Stimulated activated CD8-positive, alpha-beta memory T cell treated with anti-CD3 and anti-CD28 coated beads, Interleukin-4, amount 100 ng/mL, for 1 hour (primary cell): ENCODE measurements at regions not wholly inside any gene's neighbourhood (a gene's known extent, or its start where the extent isn't known, plus 50 kb on each side); places are given as distances from the start of the nearest gene placed in this dataset.

Experiments
- DNase-seq, 2 donors: peaks; one replicate each; pipeline ENCODE4 v3.0.0-alpha.2; 2020; ENCODE audit warnings: low read depth in 2 of 2, low spot score in 1 of 2

DNA sequence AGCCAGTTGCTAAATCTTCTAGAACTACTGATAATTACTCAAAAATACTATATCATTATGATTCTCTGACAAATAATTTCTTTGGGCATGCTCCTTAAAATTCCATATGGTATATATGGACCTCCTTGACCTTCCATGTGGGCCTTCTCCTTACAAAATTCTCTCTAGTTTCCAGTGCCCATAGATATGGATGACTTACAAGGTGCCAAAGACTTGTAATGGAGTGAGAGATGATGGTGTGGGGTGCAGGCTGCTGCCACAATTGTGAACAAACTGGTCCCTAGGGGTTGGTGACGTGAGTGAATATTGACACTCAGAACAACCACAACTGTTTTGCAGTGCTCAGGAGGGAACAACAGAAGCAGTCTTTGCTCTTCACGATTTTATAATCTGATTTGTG, 378.9 kb downstream of the SNAPC1 start:
- DNase-seq: no peak

DNA sequence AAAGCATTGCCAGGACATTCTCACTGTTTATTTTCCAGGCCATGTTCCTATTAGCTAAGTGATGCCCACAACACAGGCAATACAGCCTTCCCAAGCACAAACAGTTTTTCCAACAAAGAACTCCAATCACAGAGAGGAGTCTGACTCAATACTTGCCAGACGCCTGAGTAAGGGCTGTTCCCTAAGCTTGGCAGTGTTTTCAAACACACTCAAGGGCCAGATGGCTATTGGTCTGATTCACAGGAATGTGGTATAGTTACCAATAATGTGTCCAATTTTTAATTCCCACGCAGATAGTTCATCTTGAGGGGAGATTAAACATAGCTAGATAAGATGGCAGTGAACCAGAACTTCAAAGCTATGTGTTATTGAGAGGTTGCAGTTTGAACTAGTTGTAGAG, 381.0 kb downstream of the SNAPC1 start:
- DNase-seq: no peak

DNA sequence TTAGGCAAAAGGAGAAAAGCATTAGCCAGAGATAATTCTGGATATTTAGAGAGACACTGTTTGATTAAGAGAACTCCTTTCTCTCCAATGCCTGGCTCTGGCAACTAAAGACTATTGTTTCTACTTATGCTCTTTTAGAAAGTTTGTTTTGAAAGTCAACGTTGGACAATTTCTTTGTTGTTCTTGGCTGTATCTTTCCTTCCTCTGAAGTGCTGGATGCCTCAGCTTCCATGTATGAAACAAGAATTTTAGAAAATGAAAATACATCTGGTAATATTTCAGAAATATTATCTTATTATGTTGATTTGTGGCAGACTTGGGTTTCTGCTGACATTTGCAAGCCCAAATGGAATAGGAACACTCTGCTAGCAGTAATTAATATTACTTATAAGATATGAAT, 382.6 kb downstream of the SNAPC1 start:
- DNase-seq: no peak

DNA sequence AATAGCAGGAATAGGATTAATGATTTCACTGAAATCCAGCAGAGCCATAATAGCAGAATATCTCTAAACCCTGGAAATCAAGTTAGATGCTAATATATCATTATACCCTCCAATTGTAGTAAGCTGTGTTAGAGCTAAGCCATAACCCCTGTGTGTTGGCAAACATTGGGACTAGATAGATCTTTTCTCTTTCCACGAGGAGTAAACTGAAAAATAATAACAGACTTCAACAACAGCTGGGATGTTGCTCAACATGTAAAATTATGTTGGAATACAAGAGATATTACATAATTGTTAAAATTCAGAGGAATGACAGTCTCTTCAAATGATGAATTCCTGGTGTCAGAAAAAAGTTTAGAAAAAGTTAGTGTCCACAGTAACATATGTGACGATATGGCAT, 383.8 kb downstream of the SNAPC1 start:
- DNase-seq: no peak

DNA sequence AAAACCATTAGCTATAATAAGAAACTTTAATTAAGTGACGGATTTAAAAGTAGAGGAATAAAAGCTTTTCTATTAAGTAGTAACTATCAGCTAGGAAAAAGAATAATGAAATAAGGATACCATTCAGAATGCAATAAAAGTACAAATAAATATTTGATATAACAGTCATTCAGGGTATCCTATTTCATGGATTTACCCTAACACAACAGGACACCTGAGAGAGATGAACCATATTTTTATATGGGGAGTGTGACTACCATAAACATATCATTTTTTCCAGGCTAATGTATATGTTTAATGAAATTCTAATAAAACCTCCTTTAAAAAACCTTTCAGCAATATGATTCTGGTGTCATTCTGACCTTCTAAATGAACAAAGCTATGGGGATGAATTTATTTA, 393.8 kb downstream of the SNAPC1 start:
- no peak for DNase-seq

DNA sequence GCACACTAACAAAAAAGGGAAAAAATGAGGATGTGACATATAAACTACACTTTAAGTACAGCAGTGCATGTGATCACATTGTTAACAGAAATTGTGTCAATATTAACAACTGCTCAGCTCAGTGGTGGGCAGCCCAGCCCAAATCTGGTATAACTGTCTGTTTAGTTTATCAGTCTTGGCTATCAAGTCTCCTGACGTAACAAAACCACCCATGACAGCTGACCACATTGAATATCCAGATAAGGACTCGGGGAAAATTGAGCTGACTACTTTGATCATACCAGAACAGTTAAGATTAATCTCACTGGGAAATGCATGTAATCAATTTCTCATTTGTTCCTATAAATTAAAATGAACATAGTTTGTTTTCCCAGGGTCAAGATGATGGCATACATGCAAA, 396.6 kb downstream of the SNAPC1 start:
- no peak for DNase-seq

DNA sequence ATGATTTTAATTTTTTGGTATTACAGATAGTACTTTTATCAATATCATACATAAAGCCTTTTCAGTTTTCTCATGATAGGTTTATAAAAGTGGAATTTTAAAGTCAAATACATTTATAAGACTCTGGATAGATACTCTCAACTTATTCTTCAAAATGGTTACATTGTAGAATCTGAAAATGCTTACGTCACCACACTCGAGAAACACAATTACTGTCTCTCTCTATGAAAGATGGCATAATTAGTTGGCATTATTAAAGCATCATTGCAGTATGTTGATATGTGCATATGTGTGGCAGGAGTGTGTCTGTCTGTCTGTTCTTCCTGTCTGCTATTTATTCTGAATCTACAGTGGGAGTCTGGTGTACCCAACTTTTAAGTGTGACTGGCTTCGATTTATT, 397.1 kb downstream of the SNAPC1 start:
- no peak for DNase-seq

DNA sequence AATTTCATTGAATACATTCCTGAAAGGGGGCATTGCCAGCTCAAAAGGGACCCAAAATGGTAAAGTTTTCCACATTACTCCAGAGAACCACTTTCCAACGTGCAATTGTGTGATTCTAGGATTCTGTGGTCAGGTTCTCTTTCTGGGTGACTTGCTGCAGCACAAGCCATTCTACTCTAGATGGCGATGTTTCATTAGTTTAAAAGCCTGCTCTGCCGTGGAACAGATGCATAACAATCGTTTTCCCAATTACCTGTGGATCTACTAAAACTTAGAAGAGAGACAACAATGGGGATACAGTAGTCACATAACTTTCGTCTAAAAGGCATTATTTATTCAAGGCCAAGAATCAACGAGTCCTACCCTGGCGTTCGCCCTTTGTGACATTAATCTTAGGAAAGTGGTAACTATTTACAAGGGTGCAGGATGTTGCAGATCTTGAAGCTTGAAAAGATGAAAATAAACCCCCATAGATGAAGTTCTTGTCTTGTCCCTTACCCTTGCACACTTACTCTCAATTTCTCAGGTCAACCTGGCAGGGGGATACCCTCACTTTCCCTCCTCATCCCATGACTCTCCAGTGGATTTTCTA, 400.9 kb downstream of the SNAPC1 start:
- DNase-seq: no peak

DNA sequence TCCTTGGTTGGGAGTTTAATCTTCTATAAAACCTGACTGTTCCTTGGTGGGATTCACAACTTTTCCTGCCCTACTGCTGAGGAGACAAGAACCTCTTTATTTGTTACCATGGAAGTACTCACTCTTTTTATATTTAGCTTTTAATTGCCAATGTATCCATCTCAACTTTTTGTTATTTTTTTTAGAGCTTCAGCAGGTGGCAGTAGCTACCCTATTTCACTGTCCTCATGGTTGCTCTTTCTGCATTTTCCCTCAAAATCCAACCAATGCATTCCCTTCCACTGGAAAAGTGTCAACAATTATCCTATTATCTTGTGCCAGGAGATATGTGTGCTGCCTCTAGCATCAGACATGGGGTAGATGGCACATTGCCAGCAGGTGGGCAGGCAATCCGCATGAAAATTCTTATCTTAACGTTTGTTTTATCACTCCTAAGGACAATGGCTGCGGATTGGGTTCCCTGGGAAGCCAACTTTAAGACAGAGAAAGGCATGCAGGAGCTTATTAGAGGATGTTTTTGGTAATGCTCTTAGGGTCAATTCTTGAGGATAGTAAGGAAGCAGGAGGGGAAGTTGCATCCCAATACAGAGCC, 406.4 kb downstream of the SNAPC1 start:
- no peak for DNase-seq

DNA sequence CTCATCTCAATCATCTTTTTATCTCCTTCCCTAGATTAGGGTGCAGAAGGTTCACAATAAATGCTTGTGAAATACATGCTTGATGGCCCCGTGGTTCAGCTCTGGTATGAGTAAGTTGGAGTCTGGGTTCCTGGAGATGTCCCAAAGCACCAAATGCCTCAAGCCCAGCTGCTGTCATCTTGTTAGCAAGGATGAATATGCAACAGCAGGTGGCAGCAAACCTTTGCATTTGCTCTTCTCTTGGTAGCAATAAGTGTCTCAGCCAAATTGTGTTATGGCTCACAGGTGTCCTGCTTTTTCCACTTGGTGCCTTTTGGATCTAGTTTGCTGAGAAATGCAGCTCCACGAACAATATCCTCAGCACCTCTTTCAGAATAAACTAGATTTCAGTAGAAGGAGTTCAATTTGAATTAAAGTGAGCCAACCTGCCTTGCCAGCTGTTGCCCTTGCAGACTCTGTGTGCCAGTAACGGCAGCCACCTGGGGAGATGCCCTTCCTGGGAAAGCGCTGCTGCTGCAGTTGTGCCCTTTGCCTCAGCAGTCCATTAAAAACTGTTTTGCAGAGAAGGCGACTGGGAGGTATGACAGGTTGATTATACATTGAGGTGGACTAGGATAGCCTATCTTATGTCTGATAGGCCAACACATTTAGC, 417.3 kb downstream of the SNAPC1 start:
- DNase-seq: no peak

DNA sequence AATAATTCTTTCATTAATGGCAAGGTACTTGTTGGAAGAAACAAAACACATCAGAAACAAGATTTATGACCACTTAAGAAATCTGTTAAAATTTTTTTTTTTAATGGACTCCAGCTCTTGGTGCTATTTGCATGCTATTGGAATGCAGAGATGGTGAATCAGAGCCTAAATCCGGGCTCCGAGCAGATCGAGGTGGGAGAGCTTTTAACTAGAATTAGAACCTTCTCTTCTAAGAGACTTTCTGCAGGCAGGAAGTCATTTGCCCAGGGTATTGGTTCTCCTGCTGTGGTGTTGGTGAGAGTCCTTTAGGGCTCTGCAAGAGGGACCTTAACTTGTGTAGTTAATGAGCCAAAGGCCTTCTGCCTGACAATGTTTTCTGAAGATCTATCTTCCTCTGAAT, 419.4 kb downstream of the SNAPC1 start:
- no peak for DNase-seq

DNA sequence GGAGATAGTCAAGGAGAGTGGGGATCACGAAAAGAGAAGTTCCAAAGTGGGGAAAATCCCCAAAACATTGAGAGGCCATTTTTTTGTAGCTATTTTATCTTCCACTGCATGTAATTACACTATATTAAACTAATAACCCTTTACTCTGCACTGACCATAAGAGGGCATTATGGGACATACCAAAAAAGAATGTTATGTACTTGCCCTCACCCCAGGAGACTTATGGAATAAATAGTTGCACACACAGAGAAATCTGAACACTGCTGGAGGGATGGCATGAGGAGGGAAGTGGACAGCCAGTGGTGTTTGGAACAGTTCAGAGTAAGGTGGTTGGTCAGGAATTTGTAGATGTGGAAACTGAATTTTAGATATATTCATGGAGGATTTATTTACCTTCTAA, 422.9 kb downstream of the SNAPC1 start:
- DNase-seq: no peak

DNA sequence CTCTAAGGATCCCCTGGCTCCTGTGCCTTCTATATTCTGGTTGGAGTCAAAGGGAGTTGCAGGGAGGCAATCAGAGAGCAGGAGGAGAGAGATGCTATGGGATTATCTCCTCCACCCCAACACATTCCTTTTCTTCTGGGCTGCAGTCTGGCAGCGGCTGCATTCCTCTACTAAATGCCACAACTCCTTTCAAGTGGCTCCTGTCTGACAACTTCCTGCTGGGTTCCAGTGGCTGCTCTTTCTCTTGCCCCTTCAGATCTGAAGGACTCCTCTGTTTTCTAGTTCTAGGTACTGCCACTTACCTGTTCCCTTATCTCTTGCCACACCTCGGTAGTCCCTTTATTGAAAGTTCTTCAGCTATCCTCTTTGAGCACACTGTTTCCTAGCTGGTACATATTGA, 425.0 kb downstream of the SNAPC1 start:
- no peak for DNase-seq

DNA sequence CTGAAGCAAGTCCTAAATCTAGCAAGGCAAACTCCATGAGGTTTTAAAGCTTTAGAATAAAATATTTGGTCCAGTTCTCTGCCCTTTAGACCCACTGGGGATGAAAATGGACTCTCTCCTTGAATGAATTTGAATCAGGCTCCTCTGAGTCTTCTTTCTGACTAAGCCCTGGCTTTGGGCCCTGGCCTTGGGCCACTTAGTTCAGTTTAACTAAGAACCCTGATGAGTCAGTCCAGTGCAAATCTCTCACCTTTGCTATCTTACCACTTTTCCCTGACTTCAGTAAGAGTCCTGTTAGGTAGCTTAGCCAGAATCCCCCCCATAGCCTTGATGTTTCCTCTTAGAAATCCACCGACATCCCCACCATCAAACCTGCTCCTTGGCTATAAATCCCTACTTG, 427.5 kb downstream of the SNAPC1 start:
- no peak for DNase-seq

DNA sequence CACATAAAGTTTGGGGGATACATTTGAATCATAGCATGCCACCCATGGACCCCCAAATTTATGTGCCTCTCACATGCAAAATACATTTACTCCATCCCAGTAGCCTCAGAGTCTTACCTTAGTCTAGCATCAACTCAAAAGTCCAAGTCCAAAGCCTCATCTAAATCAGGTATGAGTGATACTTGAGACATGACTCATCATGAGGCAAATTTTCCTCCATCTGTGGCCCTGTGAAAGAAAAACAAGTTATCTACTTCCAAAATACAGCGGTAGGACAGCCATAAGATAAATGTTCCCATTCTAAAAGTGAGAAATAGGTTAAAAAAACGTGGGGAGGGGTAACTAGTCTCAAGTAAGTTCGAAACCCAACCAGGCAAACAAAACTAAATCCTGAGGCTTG, 444.2 kb downstream of the SNAPC1 start:
- DNase-seq: no peak

DNA sequence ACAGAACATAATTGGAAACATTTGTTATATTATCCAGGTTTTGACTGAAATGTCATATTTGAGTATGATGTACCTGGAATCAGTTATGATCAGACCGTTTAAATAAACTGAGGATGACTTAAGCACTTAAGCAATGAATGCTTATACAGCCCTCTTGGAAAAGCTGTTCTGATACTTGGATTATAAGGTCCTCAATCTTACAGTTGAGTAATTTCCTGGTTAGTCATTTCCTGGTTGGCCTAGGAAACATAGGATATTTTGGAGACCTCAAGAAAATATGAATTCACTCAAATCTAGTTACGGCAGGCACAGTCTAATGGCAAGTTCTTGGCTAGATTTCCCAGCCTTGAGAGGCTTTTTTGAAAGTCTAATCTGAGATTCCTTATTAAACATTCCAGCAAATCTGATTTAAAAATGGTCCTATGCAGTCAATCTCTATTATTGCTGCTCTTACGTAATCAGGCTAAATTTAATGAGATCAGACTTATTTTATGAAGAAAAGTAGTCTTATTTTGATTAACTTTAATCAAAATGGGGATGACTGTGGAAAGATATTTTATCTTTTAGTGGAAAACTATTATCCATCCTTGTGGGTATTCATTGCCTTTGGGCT, 447.2 kb downstream of the SNAPC1 start:
- DNase-seq: no peak

DNA sequence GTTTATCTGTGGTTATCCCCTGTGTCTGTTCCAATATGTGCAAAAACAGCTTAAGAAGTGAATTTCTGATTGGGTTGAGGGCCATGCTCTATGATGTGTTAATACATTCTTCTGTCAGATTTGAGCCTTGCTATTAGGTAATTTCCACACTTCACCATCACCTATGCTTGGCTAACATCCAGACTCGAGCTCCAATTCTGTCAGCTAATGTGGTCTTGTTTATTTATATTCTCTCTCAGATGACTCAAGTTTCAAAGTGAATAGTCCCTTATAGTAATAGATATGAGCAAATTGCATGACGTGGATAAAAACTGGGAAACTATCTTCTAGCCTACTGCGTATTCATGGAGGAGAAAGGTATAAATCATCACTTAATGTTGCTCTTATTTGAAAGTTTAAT, 451.3 kb downstream of the SNAPC1 start:
- no peak for DNase-seq

DNA sequence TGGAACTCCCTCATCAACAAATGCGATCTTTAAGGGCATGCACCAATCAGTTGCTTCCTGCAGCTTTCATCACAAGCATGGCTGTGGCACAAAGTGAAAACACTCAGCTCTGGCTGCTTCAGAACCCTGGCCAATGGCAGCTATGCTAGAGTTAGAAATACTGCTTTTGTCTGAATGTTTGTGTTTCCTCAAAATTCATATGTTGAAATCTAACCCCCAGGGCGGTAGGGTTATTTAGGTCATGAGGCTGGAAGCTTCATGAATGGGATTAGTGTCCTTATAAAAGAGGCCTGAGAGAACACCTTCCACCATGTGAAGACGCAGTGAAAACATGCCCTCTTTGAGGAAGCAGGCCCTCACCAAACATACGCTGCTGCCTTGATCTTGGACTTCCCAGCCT, 453.9 kb downstream of the SNAPC1 start:
- no peak for DNase-seq

DNA sequence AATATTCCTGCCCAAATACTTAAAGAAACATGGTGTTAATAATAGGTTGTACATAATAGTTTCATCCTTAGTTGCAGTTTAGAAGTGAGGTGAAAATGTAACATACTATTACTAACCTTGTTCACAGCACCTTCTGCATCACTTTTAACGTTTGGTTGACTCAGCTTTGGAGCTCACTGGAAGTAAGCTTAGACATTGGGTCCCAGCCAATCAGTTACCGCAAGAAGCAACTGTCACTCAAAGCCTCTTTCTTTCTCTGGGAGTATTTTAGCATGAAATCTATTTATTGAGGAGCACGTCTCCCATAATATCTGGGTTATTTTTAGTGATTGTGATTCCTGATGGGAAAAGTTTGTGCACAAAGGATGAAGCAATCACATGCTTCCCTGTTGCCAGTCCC, 472.6 kb downstream of the SNAPC1 start:
- no peak for DNase-seq

DNA sequence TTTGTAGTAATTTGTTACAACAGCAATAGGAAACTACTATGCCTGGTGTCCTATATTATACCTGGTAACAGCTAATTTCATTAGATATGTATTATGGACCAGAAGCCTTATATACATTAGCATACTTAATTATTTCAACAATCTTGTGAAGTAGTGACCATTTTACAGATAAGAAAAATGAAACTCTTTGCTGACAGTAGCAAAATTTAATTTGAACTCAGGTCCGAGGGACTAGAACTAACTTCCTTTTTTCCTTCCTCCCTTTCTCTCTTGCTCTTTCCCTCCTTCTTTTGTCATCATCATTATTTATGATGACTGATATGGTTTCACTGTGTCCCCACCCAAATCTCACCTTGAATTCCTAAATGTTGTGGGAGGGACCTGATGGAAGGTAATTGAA, 482.0 kb downstream of the SNAPC1 start:
- no peak for DNase-seq

DNA sequence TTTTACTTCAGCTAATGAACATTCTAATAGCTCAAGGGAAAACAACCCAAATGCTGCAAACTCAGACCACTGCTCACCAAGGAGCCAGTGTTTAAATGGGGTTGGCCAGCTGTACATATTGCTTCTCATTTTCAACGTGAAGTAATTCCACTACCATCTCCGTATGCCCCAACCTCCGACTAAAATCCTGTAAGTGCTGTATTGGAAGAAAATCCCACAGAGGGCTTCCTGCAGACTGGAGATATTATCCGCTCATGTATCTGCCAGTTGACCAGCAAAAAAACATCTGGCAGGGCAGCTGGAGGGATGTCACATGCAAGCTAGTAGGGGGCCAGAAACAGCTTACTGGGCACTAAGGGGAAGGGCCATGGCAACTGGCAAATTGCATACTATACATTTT, 485.0 kb downstream of the SNAPC1 start:
- no peak for DNase-seq

DNA sequence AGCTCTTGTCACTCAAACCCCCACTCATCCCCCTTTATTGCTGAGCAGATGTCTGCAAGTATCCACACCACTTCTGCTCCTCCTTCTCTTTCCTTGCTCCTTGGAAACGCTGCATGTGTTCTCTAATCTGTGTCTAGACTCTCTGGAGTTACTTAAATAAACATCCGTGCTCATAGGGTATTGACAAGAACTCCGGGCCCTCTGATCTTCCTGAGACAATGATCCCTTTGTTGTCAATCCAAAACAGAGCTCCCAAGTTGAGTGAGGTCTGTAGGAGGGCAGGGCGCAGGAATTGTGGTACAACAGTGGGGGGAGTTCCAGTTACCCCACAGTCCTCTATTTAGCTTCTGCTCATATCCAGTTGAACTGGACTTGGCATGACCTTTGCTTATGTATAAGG, 489.0 kb downstream of the SNAPC1 start:
- DNase-seq: no peak

DNA sequence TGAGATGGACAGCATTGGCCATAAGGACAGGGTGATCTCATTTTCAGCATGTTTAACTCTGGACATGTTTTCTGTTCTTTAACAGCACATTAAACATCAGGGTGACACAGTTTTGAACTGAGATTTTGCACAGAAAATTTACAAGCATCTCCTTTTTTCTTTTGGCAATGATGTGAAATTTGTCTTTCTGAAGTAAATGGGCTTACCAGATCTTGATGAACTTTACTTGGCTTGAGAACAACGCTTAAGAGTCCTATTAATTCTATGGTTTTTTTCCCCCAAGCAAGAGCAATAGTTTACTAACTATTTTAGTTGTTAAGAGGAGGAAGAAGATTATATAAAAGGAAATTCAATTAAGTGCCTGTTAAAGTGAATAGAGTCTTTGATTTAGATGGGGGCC, 491.0 kb downstream of the SNAPC1 start:
- DNase-seq: no peak
